HL-60 (cell line): ENCODE measurements at regions not wholly inside any gene's neighbourhood (a gene's known extent, or its start where the extent isn't known, plus 50 kb on each side); places are given as distances from the start of the nearest gene placed in this dataset.

ENCODE experiments used
- DNase-seq, 2 experiments: peaks; one replicate each; pipeline ENCODE4 v3.0.0-alpha.2; 2010 to 2020; ENCODE audit warnings: low read depth in 1 of 2, low spot score in 1 of 2
- H3K27ac ChIP-seq: fragments of 250-450 bp; sonication (Bioruptor Pico); replicated peaks from 2 replicates; pipeline ENCODE4 v1.5.1; 2020; ENCODE audit warnings: mild to moderate bottlenecking, moderate library complexity
- H3K27me3 ChIP-seq: fragments of 250-450 bp; sonication (Bioruptor Pico); 2 replicates; pipeline ENCODE4 v1.5.1; 2021; ENCODE audit warnings: mild to moderate bottlenecking, moderate library complexity; ENCODE audit not compliant: insufficient read depth, poor library complexity, severe bottlenecking
- H3K4me3 ChIP-seq: replicated peaks from 2 replicates; pipeline ENCODE4 v1.5.1; 2011; ENCODE audit warnings: mild to moderate bottlenecking, control low read depth, low read length; ENCODE audit not compliant: insufficient read depth
- CTCF ChIP-seq: IDR thresholded peaks from one replicate; pipeline ENCODE4 v1.5.1; 2011; ENCODE audit warnings: low read length, control low read depth, inconsistent platforms; ENCODE audit not compliant: insufficient read depth
- GABPA ChIP-seq: IDR thresholded peaks from 2 replicates; pipeline ENCODE4 v1.6.1; 2012; ENCODE audit warnings: low read depth
- POLR2AphosphoS5 ChIP-seq: IDR thresholded peaks from 2 replicates; pipeline ENCODE4 v1.6.1; 2012; ENCODE audit warnings: low read depth
- REST ChIP-seq: IDR thresholded peaks from 2 replicates; pipeline ENCODE4 v1.6.1; 2012; ENCODE audit warnings: low read depth; ENCODE audit not compliant: insufficient replicate concordance
- SPI1 ChIP-seq: IDR thresholded peaks from 2 replicates; pipeline ENCODE4 v1.6.1; 2012; ENCODE audit warnings: low read depth, mild to moderate bottlenecking, borderline replicate concordance

DNA sequence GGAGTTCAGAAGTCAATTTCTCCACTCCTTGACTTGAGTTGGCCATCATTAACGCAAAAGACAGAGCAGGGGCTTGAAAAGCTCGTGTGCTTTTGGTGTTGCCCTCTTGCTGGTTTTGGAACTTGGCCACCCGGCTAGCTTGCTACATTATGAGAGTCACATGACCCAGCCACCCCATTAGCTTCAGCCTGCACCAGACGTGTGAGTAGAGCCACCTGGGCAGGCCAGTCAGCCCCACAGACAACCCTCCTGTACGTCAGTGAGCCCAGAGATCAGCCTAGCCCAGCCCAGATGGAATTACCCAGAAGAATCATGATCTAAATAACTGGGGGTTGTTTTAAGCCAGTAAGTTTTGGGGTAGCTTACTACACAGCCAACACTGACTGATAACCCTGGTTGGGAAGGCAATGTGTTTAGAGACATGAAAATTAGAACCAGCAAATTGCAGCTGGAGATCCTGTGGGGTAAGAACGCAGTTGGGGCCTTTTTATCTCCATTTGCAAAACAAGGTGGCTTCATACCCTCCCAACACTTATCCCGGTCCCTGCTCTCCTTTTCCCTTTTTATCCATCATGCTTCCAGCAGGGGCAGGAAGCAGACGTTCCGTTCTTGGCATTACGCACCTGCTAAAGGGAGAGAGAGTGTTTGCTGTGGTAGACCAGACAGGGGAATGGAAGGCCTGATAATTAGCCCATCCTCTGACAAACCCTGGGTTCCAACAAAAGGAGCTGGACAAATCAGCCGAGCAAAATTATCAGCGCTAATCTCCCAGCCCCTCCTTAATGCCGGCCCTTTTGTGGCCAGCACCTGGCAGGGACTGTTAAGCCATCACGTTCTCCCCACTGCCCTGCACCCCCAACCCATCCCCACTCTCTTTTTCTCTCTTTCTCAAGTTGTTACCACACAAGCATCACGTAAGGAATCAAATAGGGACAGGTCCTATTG, 548.7 kb upstream of the CADM1 start:
- TF ChIP-seq GABPA (no peak), SPI1 (no peak), REST (no peak), POLR2AphosphoS5 (no peak), CTCF (no peak)
- Histone ChIP-seq H3K4me3 (no peak overlapping the region), H3K27ac (no peak overlapping the region), H3K27me3 (no peaks in the 10 kb centered on the region)
- no peak for DNase-seq

DNA sequence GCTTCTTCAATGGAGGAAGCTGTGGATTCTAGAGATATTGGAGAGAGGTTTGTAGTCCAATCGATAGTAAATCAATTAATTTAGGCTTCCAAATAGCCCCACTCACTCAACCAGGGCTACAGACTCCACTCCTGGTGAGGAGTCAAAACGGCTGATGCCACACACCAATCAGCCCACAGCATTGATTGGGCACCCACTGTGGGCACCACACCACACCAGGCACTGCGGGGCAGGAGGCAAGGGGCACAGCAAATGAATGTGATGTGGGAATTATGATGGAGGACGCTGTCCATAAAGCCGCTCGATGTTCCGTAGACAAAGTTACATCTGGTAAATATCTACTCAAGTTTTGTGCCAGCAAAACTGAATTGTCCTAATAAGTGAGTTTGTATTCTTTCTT, 547.3 kb upstream of the CADM1 start:
- H3K4me3 ChIP-seq = no peak overlapping the region
- no peak for TF ChIP-seq CTCF
- no peak for TF ChIP-seq POLR2AphosphoS5
- H3K27me3 ChIP-seq = no peaks in the 10 kb centered on the region
- DNase-seq = no peak
- H3K27ac ChIP-seq = no peak overlapping the region

DNA sequence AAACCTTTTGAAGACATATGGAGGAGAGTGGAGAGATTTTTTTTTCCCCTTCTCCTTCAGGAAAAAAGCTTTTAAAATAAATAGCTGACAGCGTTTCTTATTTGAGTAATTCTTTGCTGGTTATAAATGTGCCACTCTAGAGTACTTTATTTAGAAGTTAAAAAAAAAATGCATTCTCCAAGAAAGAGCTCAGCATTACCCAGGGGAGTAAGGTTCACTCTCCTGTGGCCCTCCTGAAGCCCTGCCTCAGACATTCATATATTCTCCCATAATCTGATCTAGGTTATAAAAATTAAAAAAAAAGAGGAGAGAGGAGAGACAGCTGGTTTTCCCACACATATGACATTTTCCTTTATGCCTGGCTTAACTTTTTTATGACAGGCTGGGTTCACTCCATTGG, 545.2 kb upstream of the CADM1 start:
- TF ChIP-seq POLR2AphosphoS5 = no peak
- TF ChIP-seq CTCF = no peak
- TF ChIP-seq SPI1 = no peak
- TF ChIP-seq GABPA = no peak
- TF ChIP-seq REST = no peak
- DNase-seq = no peak
- H3K27ac ChIP-seq = no peak overlapping the region
- no peaks in the 10 kb centered on the region for H3K27me3 ChIP-seq
- H3K4me3 ChIP-seq = no peak overlapping the region

DNA sequence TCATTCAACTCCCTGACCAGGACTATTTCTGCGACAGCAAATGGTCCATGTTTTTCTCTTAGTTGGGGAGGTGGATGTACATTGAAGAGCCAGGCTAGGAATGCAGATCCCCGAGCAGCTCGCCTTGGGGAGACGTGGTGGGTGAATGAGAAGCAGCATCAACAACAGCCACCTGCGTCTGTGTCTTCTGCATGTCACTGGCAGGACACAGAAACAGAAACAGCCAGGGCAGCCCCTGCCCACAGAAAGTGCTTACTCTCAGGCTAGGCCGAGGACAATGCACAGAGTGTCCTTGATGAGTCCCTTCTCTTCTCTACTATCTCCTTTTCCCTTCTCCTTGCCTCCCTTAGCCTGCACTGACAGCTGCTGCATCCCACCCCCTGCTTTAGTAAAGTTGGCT, 541.9 kb upstream of the CADM1 start:
- DNase-seq = no peak
- no peaks in the 10 kb centered on the region for H3K27me3 ChIP-seq
- TF ChIP-seq POLR2AphosphoS5 = no peak
- TF ChIP-seq CTCF = no peak
- no peak for TF ChIP-seq GABPA
- no peak for TF ChIP-seq SPI1
- TF ChIP-seq REST = no peak
- H3K27ac ChIP-seq = no peak overlapping the region
- H3K4me3 ChIP-seq = no peak overlapping the region
